Stimulated activated CD4-positive, alpha-beta T cell treated with anti-CD3 and anti-CD28 coated beads, TNF-alpha, amount 100 ng/mL, for 4 hours (primary cell): ENCODE measurements at regions not wholly inside any gene's neighbourhood (a gene's known extent, or its start where the extent isn't known, plus 50 kb on each side); places are given as distances from the start of the nearest gene placed in this dataset.

ENCODE experiments used
- DNase-seq, 3 experiments: peaks; one replicate each; pipeline ENCODE4 v3.0.0-alpha.2; 2020; ENCODE audit warnings: low read depth in 3 of 3

- no peak for DNase-seq
Observed at GRCh38 chr12:90321369-90321768, 612.7 kb upstream of the ATP2B1 start.

GRCh38 chr12:90311561-90311960, 602.9 kb upstream of the ATP2B1 start:
- DNase-seq, result no peak

- no peak for DNase-seq
Observed at GRCh38 chr12:90305379-90305778, 596.7 kb upstream of the ATP2B1 start.

- DNase-seq, result no peak
Observed at GRCh38 chr12:90304231-90304630, 595.6 kb upstream of the ATP2B1 start.

- no peak for DNase-seq
Observed at GRCh38 chr12:90303771-90304170, 595.1 kb upstream of the ATP2B1 start.

- no peak for DNase-seq
Observed at GRCh38 chr12:90301561-90302133, 593.0 kb upstream of the ATP2B1 start.

GRCh38 chr12:90301095-90301494, 592.5 kb upstream of the ATP2B1 start:
- DNase-seq, result no peak

- DNase-seq, result no peak
Observed at GRCh38 chr12:90299666-90300065, 591.0 kb upstream of the ATP2B1 start.

- no peak for DNase-seq
Observed at GRCh38 chr12:90299121-90299520, 590.5 kb upstream of the ATP2B1 start.

GRCh38 chr12:90298289-90298948, 589.8 kb upstream of the ATP2B1 start:
- no peak for DNase-seq

GRCh38 chr12:90295858-90296257, 587.2 kb upstream of the ATP2B1 start:
- DNase-seq, result no peak

- no peak for DNase-seq
Observed at GRCh38 chr12:90292183-90292582, 583.5 kb upstream of the ATP2B1 start.

- no peak for DNase-seq
Observed at GRCh38 chr12:90290980-90291975, 582.6 kb upstream of the ATP2B1 start.

GRCh38 chr12:90287585-90287984, 578.9 kb upstream of the ATP2B1 start:
- no peak for DNase-seq

GRCh38 chr12:90281154-90281868, 572.7 kb upstream of the ATP2B1 start:
- DNase-seq, result no peak

- no peak for DNase-seq
Observed at GRCh38 chr12:90280564-90281058, 572.0 kb upstream of the ATP2B1 start.

- no peak for DNase-seq
Observed at GRCh38 chr12:90280033-90280432, 571.4 kb upstream of the ATP2B1 start.

- no peak for DNase-seq
Observed at GRCh38 chr12:90275088-90275487, 566.5 kb upstream of the ATP2B1 start.

- DNase-seq, result no peak
Observed at GRCh38 chr12:90274407-90274806, 565.8 kb upstream of the ATP2B1 start.

GRCh38 chr12:90268574-90268973, 559.9 kb upstream of the ATP2B1 start:
- DNase-seq, result no peak

- no peak for DNase-seq
Observed at GRCh38 chr12:90262251-90262650, 553.6 kb upstream of the ATP2B1 start.

- no peak for DNase-seq
Observed at GRCh38 chr12:90261283-90261682, 552.6 kb upstream of the ATP2B1 start.
